ENCODE measurements at regions not wholly inside any gene's neighbourhood (a gene's known extent, or its start where the extent isn't known, plus 50 kb on each side); places are given as distances from the start of the nearest gene placed in this dataset.
A peak's percentile ranks its signal among the peaks of the same experiment; 100 is the strongest.

- no peak for DNase-seq
These were observed 71.9 kb upstream of the LPP start for GRCh38 chr3:188082031-188082430.

- no peak for DNase-seq
These were observed 71.5 kb upstream of the LPP start for GRCh38 chr3:188082450-188082849.

GRCh38 chr3:188083011-188083410 is 70.9 kb upstream of the LPP start:
- no peak for DNase-seq

GRCh38 chr3:188084752-188085583 is 69.0 kb upstream of the LPP start:
- DNase-seq = no peak

- no peak for DNase-seq
These were observed 68.1 kb upstream of the LPP start for GRCh38 chr3:188085584-188086560.

GRCh38 chr3:188088948-188089685 is 64.8 kb upstream of the LPP start:
- DNase-seq = no peak

- DNase-seq = no peak
These were observed 63.2 kb upstream of the LPP start for GRCh38 chr3:188090620-188091309.

- no peak for DNase-seq
These were observed 62.2 kb upstream of the LPP start for GRCh38 chr3:188091746-188092145.

GRCh38 chr3:188092648-188093047 is 61.3 kb upstream of the LPP start:
- DNase-seq = peak; percentile 82

GRCh38 chr3:188095431-188095830 is 58.5 kb upstream of the LPP start:
- DNase-seq = no peak

GRCh38 chr3:188097791-188098190 is 56.2 kb upstream of the LPP start:
- no peak for DNase-seq

- DNase-seq = no peak
These were observed 54.0 kb upstream of the LPP start for GRCh38 chr3:188099907-188100306.

GRCh38 chr3:188102861-188103547 is 51.0 kb upstream of the LPP start:
- no peak for DNase-seq

GRCh38 chr3:188104050-188104449 is 49.9 kb upstream of the LPP start:
- DNase-seq = no peak

Data from stimulated activated CD4-positive, alpha-beta T cell treated with anti-CD3 and anti-CD28 coated beads, Interleukin-1b, Interleukin-23, amount 100 ng/mL, for 48 hours (primary cell).